DND-41 (cell line): ENCODE measurements at regions not wholly inside any gene's neighbourhood (a gene's known extent, or its start where the extent isn't known, plus 50 kb on each side); places are given as distances from the start of the nearest gene placed in this dataset.

ENCODE experiments used
- ATAC-seq: fragments of 200-7000 bp; cut with Tn5 transposase; 3 replicates; pipeline ENCODE4 v1.9.1; 2021; ENCODE audit warnings: low read depth; ENCODE audit not compliant: insufficient read depth
- DNase-seq: peaks from one replicate; pipeline ENCODE4 v3.0.0-alpha.2; 2020
- H2AFZ ChIP-seq: 2 replicates; pipeline ENCODE4 v1.6.0; 2012; ENCODE audit warnings: low read depth, low read length
- H3K27ac ChIP-seq: 2 replicates; pipeline ENCODE4 v1.5.1; 2012; ENCODE audit warnings: low read length, inconsistent platforms
- H3K27me3 ChIP-seq: fragments of 200-600 bp; sonication (generic); 2 replicates; pipeline ENCODE4 v1.6.0; 2012; ENCODE audit warnings: low read length, mild to moderate bottlenecking, inconsistent platforms; ENCODE audit not compliant: insufficient read depth, poor library complexity
- H3K36me3 ChIP-seq: 2 replicates; pipeline ENCODE4 v1.5.1; 2012; ENCODE audit warnings: low read length, inconsistent platforms; ENCODE audit not compliant: insufficient read depth
- H3K4me1 ChIP-seq: 2 replicates; pipeline ENCODE4 v1.5.1; 2012; ENCODE audit warnings: mild to moderate bottlenecking, low read length; ENCODE audit not compliant: insufficient read depth
- H3K4me2 ChIP-seq: 2 replicates; pipeline ENCODE4 v1.6.0; 2012; ENCODE audit warnings: mild to moderate bottlenecking, moderate library complexity, low read length, inconsistent platforms; ENCODE audit not compliant: insufficient read depth
- H3K4me3 ChIP-seq, 2 experiments: fragments of 200-600 bp in 1 of 2; shearing (Covaris generic) in 1 of 2; 2 replicates each; pipeline ENCODE4 v1.5.1; 2012 to 2016; ENCODE audit warnings: inconsistent platforms in 2 of 2, low read length in 2 of 2, mild to moderate bottlenecking in 2 of 2, low read depth in 1 of 2, moderate library complexity in 1 of 2
- H3K79me2 ChIP-seq: 2 replicates; pipeline ENCODE4 v1.6.0; 2012; ENCODE audit warnings: low read length, inconsistent platforms; ENCODE audit not compliant: insufficient read depth
- H3K9ac ChIP-seq: 2 replicates; pipeline ENCODE4 v1.6.0; 2012; ENCODE audit warnings: low read depth, mild to moderate bottlenecking, inconsistent platforms, low read length, moderate library complexity
- H3K9me3 ChIP-seq: 2 replicates; pipeline ENCODE4 v1.5.1; 2012; ENCODE audit warnings: low read length, moderate library complexity, mild to moderate bottlenecking, inconsistent platforms; ENCODE audit not compliant: insufficient read depth, severe bottlenecking
- H4K20me1 ChIP-seq: 2 replicates; pipeline ENCODE4 v1.6.0; 2012; ENCODE audit warnings: low read length; ENCODE audit not compliant: insufficient read depth
- EZH2 ChIP-seq: IDR thresholded peaks from 3 replicates; pipeline ENCODE4 v1.6.1; 2012; ENCODE audit warnings: borderline replicate concordance, low read depth, mild to moderate bottlenecking, moderate library complexity, low read length, inconsistent platforms; ENCODE audit not compliant: severe bottlenecking
- TF ChIP-seq, protein P1 (sequence below): IDR thresholded peaks from 2 replicates; pipeline ENCODE4 v1.5.1; 2012; ENCODE audit warnings: borderline replicate concordance, low read length, moderate library complexity, mild to moderate bottlenecking; ENCODE audit not compliant: poor library complexity, severe bottlenecking; ENCODE audit errors: extremely low read depth

DNA sequence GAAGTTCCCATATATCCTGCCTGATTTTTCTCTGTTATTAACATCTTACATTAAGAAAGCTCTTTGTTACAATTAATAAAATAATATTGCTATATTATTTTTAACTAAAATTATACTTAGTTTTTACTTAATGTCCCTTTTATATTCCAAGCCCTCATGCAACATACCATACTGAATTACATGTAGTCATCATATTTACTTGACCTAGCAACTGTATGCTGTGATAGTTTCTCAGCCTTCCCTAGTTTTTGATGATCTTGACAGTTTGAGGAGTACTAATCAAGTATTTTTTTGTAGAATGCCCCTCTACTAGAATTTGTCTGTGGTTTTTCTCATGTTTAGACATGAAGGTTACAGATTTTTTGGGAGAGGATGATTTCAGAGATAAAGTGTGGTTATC is 1503.8 kb upstream of the PABPC4L start:
- no peak for ATAC-seq
- H3K9me3 ChIP-seq = no peaks in the 10 kb centered on the region

DNA sequence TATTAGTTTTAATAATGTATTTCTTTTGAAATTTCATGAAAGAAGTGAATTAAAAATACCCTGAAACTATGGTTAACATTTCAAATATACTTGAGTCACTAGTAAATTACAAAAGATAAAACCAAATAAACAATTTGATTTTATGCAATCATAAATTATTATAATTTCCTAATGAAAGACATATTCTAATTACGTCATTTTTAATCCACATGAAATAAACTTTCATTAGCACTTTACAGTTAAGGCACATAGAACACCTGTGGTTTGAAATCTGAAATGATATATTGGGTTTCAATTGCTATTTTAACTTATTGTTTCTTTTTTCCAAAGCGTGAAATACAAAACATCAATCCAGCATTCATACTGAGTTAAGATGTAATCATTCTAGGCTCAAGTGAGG is 1492.5 kb upstream of the PABPC4L start:
- Histone ChIP-seq H3K36me3 (no peaks in the 10 kb centered on the region), H2AFZ (no peak overlapping the region), H4K20me1 (no peaks in the 10 kb centered on the region), H3K4me3 (no peak overlapping the region), H3K27me3 (no peaks in the 10 kb centered on the region), H3K4me1 (peaks cover 5% of the 10 kb centered on the region; the same call in 1 of the 2 replicates), H3K79me2 (no peaks in the 10 kb centered on the region), H3K9me3 (no peaks in the 10 kb centered on the region), H3K4me2 (no peak overlapping the region), H3K9ac (no peak overlapping the region), H3K27ac (no peak overlapping the region)
- TF ChIP-seq, protein P1, sequence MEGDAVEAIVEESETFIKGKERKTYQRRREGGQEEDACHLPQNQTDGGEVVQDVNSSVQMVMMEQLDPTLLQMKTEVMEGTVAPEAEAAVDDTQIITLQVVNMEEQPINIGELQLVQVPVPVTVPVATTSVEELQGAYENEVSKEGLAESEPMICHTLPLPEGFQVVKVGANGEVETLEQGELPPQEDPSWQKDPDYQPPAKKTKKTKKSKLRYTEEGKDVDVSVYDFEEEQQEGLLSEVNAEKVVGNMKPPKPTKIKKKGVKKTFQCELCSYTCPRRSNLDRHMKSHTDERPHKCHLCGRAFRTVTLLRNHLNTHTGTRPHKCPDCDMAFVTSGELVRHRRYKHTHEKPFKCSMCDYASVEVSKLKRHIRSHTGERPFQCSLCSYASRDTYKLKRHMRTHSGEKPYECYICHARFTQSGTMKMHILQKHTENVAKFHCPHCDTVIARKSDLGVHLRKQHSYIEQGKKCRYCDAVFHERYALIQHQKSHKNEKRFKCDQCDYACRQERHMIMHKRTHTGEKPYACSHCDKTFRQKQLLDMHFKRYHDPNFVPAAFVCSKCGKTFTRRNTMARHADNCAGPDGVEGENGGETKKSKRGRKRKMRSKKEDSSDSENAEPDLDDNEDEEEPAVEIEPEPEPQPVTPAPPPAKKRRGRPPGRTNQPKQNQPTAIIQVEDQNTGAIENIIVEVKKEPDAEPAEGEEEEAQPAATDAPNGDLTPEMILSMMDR = no peak
- TF ChIP-seq EZH2 = no peak
- DNase-seq = no peak
- no peak for ATAC-seq

More for the DNA sequence above, 1503.8 kb upstream of the PABPC4L start:
- Histone ChIP-seq H2AFZ (no peak overlapping the region), H3K4me3 (no peak overlapping the region), H3K27me3 (no peaks in the 10 kb centered on the region), H3K4me2 (no peak overlapping the region), H3K9ac (no peak overlapping the region), H4K20me1 (no peaks in the 10 kb centered on the region), H3K79me2 (no peaks in the 10 kb centered on the region), H3K4me1 (no peaks in the 10 kb centered on the region), H3K27ac (no peak overlapping the region), H3K36me3 (no peaks in the 10 kb centered on the region)
- no peak for TF ChIP-seq EZH2
- TF ChIP-seq, protein P1 = no peak
- no peak for DNase-seq

DNA sequence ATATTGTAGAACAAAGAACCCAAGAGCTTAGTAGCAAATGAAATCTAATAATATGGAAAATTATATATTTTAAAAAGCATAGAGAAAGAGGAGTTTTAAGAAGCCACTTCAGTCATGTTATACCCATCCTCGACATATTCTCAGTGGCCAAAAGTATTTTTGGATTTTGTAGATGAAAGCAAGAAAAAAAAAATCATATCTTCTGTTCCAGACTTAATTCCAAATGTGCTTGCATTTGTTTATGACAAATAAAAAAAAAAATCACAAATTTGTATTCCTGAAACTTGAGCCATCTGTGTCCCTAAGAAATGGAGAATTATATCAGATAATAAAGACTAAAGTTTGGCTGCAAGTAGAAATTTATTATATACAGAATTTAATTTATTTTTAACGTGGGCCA is 1482.4 kb upstream of the PABPC4L start:
- no peaks in the 10 kb centered on the region for H3K27me3 ChIP-seq
- TF ChIP-seq EZH2 = no peak
- TF ChIP-seq, protein P1 = no peak
- no peaks in the 10 kb centered on the region for H3K9me3 ChIP-seq
- no peak overlapping the region for H3K27ac ChIP-seq
- no peaks in the 10 kb centered on the region for H4K20me1 ChIP-seq
- DNase-seq = no peak
- no peak overlapping the region for H3K9ac ChIP-seq
- H3K79me2 ChIP-seq = no peaks in the 10 kb centered on the region
- H2AFZ ChIP-seq = no peak overlapping the region
- H3K4me1 ChIP-seq = peaks cover 11% of the 10 kb centered on the region
- H3K36me3 ChIP-seq = no peaks in the 10 kb centered on the region
- no peak for ATAC-seq
- H3K4me2 ChIP-seq = no peak overlapping the region
- H3K4me3 ChIP-seq = no peak overlapping the region

DNA sequence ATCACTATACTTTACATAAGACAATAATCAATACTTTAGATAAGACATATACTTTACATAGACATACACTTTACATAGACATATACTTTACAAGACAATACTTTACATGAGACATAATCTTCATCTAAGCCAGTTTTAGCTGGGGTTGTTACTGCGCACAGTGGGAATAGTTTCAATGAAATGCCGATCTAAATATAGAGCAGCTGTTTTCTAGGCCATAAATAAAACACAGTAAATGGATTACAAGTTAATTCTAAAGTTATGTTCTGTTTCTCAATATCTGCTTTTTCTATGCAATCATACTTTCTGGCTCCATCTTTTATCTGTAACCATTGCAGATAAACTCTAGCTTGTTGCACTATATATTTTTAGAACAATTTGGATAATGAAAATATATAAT is 1470.6 kb upstream of the PABPC4L start:
- Histone ChIP-seq H3K4me3 (no peak overlapping the region), H3K27ac (no peak overlapping the region)
- TF ChIP-seq EZH2 = no peak
- TF ChIP-seq, protein P1 = no peak

More for the DNA sequence above, 1470.6 kb upstream of the PABPC4L start:
- Histone ChIP-seq H3K79me2 (no peaks in the 10 kb centered on the region), H3K9ac (no peak overlapping the region), H3K9me3 (no peaks in the 10 kb centered on the region), H3K27me3 (no peaks in the 10 kb centered on the region), H3K4me2 (no peak overlapping the region), H3K4me1 (no peaks in the 10 kb centered on the region), H3K36me3 (no peaks in the 10 kb centered on the region), H4K20me1 (no peaks in the 10 kb centered on the region), H2AFZ (no peak overlapping the region)
- DNase-seq (no peak), ATAC-seq (no peak)
